RPMI7951 (cell line): ENCODE measurements at regions not wholly inside any gene's neighbourhood (a gene's known extent, or its start where the extent isn't known, plus 50 kb on each side); places are given as distances from the start of the nearest gene placed in this dataset.

ENCODE experiments used
- DNase-seq: peaks from one replicate; pipeline ENCODE4 v3.0.0-alpha.2; 2012; ENCODE audit warnings: low read depth

DNA sequence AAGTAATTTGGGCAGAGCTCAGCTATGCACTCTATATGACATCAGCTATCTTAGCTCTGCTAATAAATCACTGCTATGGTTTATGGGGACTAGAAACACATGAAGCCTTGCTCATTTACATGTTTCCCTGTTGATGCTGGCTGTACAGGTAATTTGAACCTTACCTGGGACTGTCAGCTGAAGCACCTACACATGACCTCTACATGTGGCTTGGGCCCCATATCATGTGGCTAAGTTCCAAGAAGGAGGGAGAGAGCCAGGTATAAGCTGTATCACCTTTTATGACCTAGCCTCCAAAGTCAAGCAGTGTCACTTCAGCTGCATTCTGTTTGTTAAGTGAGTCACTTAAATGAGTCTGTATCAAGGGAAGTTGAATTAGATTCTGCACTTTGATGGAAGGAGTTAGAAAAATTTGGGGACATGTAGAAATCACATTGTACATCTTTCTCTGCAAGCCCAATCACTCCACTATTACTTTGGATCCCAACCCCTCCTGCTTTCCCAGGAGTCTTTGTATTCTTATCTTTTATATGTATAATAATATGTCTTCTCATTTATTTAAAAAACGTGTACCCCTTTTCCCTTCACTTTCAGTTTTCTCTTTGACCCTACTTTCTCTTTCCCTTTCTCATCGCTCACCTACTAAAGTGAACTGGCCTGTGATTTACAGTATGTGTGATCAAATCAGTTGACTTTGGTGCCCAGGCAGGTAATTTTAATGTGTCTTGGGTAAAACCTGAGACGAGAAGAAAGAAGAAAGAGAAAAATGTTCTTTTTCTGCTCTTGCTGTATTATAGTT, 53.4 kb upstream of the PRKACB start:
- no peak for DNase-seq

DNA sequence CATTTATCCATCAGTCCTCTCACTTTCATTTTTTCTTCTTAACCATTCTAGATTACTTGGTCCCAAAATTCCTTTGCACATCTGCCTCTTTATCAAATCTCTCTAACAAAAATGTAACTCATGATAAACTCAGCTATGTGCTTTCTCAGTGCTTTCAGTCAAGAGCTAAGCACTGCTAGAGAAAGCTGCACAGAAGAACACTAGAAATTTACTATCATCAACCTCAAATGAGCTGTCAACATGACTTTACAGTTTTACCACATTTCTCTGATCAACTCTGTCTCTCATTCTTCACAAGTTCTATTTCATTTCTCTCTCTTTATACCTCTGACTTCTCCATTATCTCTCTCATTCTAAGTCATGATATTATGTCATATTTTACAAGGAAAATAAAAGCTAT, 54.2 kb upstream of the PRKACB start:
- DNase-seq, result no peak

DNA sequence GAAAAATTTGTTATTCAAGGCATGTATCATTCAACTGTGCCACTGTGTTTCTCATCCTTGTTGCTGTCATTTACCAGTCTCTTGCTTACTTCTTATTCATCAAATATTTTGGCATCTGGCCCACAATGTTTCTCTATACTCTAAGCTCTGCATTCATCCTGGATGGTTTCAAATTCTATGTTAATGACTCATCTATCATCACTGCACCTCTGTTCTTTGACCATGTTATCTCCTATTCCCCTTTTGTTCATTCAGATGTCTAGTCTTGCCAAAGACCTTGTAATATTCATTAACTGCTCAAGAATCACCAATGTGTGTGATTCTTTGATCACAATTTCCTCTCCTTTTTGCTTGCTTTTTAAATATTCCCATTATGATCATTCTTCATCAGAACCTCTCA, 54.6 kb upstream of the PRKACB start:
- peak; percentile 88 for DNase-seq

DNA sequence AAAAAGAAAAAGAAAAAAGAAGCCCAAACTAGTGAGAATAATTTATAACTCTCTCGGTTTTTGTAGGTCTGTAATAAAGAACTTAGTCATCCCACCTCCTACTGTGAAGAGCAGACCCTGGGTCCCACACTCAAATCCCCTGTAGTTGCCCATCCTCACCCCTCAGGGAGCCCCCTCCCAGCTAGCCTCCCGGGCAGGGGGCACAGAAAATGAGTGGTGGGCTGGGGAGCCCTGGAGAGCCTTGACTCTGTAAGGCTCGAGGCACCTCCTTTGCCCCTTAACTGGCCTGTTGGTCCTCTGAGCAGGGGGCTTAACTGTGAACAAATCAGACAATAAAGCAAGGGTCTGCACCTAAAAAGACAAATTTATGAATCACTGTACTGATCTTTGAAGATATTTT, 57.5 kb upstream of the PRKACB start:
- DNase-seq, result no peak

DNA sequence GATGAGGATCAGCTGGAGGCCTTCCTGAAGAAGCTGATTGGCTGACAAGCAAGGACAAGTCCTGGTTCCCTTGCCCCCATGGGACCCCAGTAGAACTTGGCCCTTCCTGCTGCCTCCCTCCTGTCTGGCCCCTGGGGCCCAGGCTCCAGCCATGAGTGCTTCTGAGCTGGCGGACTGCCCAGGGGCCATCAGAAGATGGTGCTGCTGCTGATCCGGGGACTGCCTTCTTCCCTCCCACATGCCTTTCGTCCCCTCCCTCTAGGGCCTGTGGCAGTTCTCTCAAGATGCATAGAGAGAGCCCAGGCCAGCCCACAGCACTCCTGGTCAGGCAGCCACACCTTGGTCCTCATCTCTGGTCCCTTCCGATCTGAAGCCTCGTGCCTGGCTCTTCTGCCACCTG, 57.9 kb upstream of the PRKACB start:
- DNase-seq, result no peak

DNA sequence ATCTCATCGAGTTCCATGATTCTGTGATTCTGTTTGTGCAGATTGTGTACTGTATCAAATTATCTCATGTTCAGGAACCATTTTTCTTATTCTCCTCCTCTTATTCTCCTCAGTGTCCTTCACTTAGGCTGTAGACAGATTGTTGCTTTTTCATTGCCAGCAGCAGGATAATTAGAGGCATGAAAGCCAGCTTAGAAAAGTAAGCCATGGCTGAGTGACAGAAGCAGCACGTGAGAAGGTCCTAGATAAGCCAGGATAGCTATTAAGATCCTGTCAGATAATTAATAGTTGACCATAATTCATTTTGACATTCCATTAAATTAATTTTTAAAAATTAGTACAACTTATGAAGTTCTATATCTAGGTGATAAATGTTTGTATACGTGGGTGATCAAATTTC, 60.8 kb upstream of the PRKACB start:
- DNase-seq, result no peak

DNA sequence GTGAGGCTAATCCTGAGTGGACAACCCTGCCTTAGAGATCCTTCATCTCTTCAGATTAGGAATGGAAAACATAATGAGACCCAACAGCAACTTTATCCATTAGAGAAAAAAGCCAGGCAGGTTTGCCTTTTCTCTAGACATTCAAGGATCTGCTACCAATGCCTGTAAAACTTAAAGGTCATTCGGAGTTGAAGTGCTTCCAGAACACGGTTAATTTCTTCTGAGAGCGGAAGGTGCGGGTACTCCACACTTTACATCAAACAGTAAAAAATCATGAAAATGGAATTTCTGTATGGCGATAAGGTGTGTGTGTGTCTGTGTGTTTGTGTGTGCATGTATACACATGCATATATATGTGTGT, 65.2 kb upstream of the PRKACB start:
- DNase-seq, result no peak

DNA sequence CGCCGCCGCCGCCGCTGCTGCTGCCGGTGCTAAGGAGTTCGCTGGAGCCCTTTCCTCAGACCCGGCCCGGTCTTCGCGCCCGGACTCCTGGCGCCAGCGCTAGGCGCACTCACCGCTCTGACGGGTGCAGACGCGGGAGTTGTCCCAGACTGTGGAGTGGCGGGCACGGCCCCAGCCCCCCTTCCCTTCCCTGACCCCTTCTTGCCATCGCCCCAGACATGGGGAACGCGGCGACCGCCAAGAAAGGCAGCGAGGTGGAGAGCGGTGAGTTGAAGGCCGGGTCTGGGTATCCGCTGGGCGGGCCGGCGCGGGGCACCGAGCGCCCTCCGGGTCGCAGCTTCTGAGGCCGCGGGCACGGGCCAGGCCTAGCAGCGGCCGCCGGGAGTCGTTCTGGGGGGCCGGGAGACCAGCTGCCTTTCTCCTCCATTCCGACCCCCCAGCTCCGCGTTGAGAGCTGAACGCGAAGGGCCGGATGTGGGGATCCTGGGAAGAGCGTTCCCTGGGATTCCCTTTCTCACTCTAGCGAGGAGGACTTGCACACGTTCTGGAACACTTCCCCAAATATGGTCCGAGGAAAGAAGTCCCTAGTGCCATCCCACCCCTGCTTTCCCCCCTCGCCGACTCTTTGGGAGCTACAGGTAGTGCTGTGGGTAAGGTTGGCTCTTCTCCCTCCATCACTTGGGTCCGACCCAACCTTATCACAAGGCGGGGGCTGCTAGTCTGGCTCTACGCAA, 65.8 kb upstream of the PRKACB start:
- peak; percentile 51 for DNase-seq

DNA sequence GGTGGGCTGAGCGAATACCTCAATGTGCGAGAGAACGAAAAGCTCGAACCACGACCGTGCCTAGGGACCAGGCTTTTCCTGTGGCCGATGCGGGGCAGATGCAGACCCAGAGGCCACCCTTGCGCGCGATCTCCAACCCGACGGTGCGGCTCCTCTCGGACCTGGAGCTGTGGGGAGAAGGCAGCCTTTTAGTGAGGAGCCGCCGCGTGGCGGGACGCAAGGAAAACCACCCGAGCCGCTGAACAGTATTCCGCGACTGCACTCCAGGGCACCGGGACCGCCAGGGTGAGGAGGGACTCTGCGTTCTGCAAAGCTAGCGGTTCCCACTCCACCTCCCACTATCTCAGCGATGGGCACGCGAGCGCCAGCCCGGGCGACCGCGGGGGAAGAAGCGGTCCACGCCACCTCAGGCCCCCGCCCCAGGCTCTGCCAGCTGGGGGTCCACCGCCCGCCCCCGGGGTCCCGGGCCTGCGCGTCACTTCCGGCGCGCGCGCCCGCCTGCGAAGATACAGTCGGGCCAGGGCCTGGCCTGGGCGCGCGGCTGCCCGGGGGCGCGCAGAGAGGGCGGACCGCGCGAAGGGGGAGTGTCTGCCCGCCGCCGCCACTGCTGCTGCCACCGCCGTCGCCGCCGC, 66.5 kb upstream of the PRKACB start:
- peak; percentile 82 for DNase-seq

DNA sequence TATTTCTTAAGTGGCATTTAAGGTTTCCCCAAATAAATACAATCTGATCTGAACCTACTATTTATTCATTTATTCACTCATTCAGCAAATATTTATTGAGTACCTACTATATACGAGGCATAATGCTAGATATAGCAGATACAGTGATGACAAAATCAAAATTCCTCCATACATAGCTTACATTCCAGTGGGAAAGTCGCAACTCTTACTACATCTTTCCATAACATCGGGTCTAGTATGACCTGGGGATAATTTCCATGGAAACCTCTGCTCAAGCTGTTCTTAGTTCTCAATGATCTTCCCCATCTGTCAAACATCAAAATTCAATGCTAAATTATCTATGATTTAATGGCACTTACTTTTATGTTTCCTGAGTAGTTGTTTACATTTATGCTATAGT, 70.8 kb upstream of the PRKACB start:
- DNase-seq, result no peak

DNA sequence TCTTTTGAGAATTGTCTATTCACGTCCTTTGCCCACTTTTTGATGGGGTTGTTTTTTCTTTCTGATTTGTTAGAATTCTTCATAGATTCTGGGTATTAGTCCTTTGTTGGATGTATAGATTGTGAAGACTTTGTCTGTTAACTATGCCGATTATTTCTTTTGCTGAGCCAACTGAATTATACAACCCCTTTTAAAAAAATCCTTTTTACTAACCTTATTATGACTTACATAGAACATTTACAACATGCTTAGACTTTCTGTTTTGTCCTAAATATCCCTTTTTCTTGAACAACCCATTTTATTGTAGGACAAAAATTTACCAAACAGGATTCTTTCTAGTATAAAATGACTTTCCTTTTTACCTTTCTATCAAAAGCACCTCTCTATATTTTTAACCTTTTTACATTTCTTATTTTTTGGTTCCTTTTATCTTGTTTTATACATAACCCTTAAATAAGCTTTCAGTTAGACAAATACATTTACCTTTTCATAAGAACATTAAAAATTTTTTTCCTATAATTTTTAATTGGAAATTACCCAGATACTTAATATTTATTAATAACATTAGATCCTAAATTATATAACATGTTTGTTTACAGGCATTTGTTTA, 70.4 kb upstream of the TTLL7 start:
- DNase-seq, result no peak

DNA sequence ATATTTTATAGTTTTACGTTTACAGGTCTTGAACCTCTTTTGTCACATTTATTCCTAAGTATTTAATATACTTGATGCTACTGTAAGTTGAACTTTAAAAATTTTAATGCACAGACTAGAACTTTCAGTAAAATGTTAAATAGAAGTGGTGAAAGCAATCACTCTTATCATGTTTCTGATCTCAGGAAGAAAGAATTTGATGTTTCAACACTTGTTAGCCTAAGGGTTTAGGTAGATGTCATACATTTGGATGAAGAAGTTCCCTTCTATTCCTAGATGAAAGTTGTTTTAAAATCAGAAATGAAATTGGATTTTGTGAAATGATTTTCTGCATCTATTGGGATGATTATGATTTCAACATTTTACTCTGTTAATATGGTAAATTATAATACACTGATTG, 63.6 kb upstream of the TTLL7 start:
- peak; percentile 14 for DNase-seq

DNA sequence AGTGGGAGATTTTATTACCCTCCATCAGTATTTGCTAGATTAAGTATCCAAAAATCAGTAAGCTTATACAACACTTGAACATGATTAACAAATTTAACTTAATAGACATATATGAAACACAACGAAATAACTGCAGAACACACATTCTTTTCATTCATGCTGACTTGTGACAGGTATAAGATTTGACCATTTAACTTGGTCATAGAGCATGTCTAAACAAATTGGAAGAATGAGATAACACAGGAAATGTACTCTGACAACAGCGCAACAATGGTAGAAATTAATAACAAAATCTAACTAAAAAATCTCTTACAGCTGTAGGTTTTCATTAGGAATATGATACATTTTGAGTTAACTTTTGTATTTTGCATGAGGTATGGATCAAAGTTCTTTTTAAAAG, 62.4 kb upstream of the TTLL7 start:
- no peak for DNase-seq

DNA sequence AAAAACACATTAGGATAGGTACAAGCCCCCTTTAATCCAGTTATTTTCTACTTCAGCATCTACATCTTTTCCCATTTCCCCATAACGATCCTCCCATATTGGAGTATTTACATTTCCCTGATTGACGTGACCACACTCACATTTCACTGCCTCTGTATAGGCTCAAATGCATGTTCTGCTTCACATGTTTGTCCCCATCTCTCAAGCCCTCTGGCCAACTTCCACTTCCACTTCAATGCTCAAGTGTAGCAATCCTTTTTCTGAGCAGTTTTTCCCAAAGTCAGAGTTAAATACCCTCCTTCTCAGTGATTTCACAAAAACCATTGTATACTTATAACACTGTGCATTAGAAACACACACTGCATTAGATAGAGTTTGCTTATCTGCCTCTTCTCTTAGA, 61.8 kb upstream of the TTLL7 start:
- no peak for DNase-seq

DNA sequence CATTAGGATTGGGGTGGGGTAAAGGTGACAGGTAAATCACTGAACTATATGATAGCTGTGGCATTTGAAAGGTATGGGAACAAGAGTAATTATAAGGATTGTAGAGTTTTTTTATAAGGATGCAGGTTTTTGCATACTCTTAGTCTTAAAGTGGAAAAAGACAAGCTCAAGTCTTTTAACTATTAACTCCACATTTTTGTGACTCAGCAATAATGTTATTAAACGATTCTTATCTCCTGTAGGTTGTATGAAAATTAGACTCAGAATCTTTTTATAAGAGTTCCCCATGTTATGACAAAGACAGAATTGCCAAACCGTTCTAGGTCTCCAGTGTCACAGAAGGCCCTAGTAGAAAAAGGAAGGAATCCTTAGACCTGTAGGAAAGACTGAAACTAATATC, 49.9 kb upstream of the TTLL7 start:
- no peak for DNase-seq
